GM12872 (cell line): ENCODE measurements at regions not wholly inside any gene's neighbourhood (a gene's known extent, or its start where the extent isn't known, plus 50 kb on each side); places are given as distances from the start of the nearest gene placed in this dataset.
A peak's percentile ranks its signal among the peaks of the same experiment; 100 is the strongest.

Experiments
- TF ChIP-seq, protein P1 (sequence below): IDR thresholded peaks from 3 replicates; pipeline ENCODE4 v1.5.1; 2011; ENCODE audit warnings: low read depth, mild to moderate bottlenecking, low read length, moderate library complexity; ENCODE audit not compliant: insufficient read depth

- TF ChIP-seq, protein P1, sequence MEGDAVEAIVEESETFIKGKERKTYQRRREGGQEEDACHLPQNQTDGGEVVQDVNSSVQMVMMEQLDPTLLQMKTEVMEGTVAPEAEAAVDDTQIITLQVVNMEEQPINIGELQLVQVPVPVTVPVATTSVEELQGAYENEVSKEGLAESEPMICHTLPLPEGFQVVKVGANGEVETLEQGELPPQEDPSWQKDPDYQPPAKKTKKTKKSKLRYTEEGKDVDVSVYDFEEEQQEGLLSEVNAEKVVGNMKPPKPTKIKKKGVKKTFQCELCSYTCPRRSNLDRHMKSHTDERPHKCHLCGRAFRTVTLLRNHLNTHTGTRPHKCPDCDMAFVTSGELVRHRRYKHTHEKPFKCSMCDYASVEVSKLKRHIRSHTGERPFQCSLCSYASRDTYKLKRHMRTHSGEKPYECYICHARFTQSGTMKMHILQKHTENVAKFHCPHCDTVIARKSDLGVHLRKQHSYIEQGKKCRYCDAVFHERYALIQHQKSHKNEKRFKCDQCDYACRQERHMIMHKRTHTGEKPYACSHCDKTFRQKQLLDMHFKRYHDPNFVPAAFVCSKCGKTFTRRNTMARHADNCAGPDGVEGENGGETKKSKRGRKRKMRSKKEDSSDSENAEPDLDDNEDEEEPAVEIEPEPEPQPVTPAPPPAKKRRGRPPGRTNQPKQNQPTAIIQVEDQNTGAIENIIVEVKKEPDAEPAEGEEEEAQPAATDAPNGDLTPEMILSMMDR = no peak
Measured at GRCh38 chr2:61707984-61708852, 145.6 kb downstream of the FAM161A start.

DNA sequence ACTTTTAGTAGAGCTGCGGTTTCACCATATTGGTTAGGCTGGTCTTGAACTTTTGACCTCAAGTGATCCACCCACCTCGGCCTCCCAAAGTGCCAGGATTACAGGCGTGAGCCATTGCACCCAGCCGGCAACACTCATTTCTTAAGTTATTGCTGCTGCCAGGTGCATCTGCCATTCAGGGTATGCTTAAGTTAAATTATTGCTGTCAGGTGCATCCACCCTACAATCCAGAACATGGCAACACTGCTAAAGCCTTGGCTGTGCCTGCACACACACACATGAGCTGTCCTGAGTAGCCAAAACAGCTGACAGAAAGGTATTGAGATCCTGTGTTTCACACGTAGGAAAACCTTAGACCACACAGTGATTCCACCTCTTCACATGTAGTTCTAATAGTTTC, 148.2 kb downstream of the FAM161A start:
- TF ChIP-seq, protein P1 = no peak

DNA sequence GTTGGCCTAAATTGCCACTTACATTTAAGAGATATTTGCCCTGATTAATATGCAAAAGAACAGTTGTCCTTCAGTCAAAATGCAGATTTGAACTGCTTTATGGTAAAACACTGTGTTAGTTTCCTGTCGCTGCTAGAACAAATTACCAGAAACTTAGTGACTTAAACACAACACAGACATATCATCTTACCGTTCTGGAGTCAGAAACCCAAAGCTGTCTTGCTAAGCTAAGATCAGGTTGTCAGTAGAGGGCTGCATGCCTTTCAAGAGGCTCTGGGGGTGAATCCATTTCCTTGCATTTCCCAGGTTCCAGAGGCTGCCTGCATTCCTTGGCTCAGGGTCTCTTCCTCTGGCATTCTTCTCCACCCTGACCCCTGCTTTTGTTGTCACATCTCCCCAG, 149.5 kb downstream of the FAM161A start:
- TF ChIP-seq, protein P1 = no peak

- TF ChIP-seq, protein P1 = no peak
Measured at GRCh38 chr2:61702088-61702467, 151.8 kb downstream of the FAM161A start.

DNA sequence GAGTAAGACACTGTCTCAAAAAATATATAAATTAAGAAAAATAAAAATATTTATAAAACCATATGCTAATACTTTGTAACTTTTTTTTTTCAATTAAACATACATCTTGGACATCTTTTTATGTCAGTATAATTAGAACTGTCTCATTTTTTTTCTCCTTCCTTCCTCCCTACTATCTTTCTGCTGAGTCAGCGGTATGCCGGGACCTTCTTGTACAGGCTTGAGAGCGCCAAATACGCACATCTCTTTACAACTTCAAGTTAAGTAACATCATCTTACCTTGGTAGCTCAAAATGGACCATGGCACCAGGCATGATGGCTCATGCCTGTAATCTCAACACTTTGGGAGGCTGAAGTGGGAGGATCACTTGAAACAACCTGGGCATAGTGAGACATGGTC, 153.4 kb downstream of the FAM161A start:
- TF ChIP-seq, protein P1 = no peak

- TF ChIP-seq, protein P1 = peak; percentile 66
Measured at GRCh38 chr2:61694312-61695274, 156.4 kb upstream of the XPO1 start.

- TF ChIP-seq, protein P1 = no peak
Measured at GRCh38 chr2:61693744-61694143, 155.6 kb upstream of the XPO1 start.
